Aorta (tissue), 5 donors: ENCODE measurements at regions not wholly inside any gene's neighbourhood (a gene's known extent, or its start where the extent isn't known, plus 50 kb on each side); places are given as distances from the start of the nearest gene placed in this dataset.
"Not testable (repeated sequence)": the region's sequence is repeated elsewhere in the genome, so short reads cannot be mapped to it uniquely, and the experiment has no call there.

Experiments used
- ATAC-seq: fragments of 200-7000 bp; cut with Tn5 transposase; one replicate; pipeline ENCODE4 v1.9.1; 2022; ENCODE audit warnings: moderate library complexity; ENCODE audit not compliant: low FRiP score
- DNase-seq, 2 donors: peaks; one replicate each; pipeline ENCODE4 v3.0.0-alpha.2; 2020
- H3K27ac ChIP-seq, 2 donors: one replicate each; pipeline ENCODE4 v1.5.1; 2013; ENCODE audit warnings: low read length in 2 of 2, mild to moderate bottlenecking in 2 of 2, moderate library complexity in 2 of 2, control low read depth in 1 of 2, inconsistent platforms in 1 of 2, low read depth in 1 of 2
- H3K27me3 ChIP-seq, 2 donors: one replicate each; pipeline ENCODE4 v1.6.1; 2013; ENCODE audit warnings: control low read depth in 1 of 2, low read length in 1 of 2, mild to moderate bottlenecking in 1 of 2, moderate library complexity in 1 of 2; ENCODE audit not compliant: insufficient read depth in 2 of 2, control insufficient read depth in 1 of 2
- H3K36me3 ChIP-seq, 2 donors: one replicate each; pipeline ENCODE4 v1.6.1; 2013; ENCODE audit warnings: control low read depth in 1 of 2, low read length in 1 of 2, mild to moderate bottlenecking in 1 of 2; ENCODE audit not compliant: insufficient read depth in 2 of 2, control insufficient read depth in 1 of 2
- H3K4me1 ChIP-seq, 2 donors: one replicate each; pipeline ENCODE4 v1.6.1; 2013; ENCODE audit warnings: low read length in 2 of 2, control low read depth in 1 of 2, mild to moderate bottlenecking in 1 of 2, moderate library complexity in 1 of 2; ENCODE audit not compliant: insufficient read depth in 2 of 2, control insufficient read depth in 1 of 2
- H3K4me3 ChIP-seq, 2 donors: one replicate each; pipeline ENCODE4 v1.5.1; 2013; ENCODE audit warnings: low read length in 2 of 2, control low read depth in 1 of 2, mild to moderate bottlenecking in 1 of 2
- H3K9me3 ChIP-seq: one replicate; pipeline ENCODE4 v1.6.1; 2013; ENCODE audit warnings: mild to moderate bottlenecking, low read length; ENCODE audit not compliant: control insufficient read depth
- WGBS, 2 donors: extraction: QIAGEN DNeasy Blood & Tissue Kit; methylation state at CpG; one replicate each; pipeline ENCODE4 v1.1.7; 2013; 5-methylcytosine and 5-hydroxymethylcytosine counted together
- intact Hi-C, 2 donors: fragments of 100-400 bp; cut with DNase I; formaldehyde crosslinking; loops; one replicate each; pipeline versions ENCODE4 v1.14.2 to v1.15.0; 2022
- donor health status: healthy with polysubstance abuse.
- donor health status: Bipolar disorder and iron deficiency.
- donor health status: DM: no; HTN: no; CAD: no.
- donor health status: DM: no; HTN: no; CAD: no.
- donor health status: DM: yes; HTN: yes; CAD: no.

GRCh38 chr1:47592296-47593012 lies 154.6 kb downstream of the FOXD2 start:
- ATAC-seq = no peak
- no peaks in the 10 kb centered on the region for H3K9me3 ChIP-seq
- H3K4me1 ChIP-seq = no peaks in the 10 kb centered on the region
- H3K27me3 ChIP-seq = no peaks in the 10 kb centered on the region
- H3K27ac ChIP-seq = no peak overlapping the region
- no peaks in the 10 kb centered on the region for H3K36me3 ChIP-seq
- intact Hi-C loops = no loop called here
- DNase-seq = no peak
- WGBS, 2 donors = 95 to 96% methylated on average over 15 of the region's 15 CpGs
- H3K4me3 ChIP-seq = no peak overlapping the region

DNA sequence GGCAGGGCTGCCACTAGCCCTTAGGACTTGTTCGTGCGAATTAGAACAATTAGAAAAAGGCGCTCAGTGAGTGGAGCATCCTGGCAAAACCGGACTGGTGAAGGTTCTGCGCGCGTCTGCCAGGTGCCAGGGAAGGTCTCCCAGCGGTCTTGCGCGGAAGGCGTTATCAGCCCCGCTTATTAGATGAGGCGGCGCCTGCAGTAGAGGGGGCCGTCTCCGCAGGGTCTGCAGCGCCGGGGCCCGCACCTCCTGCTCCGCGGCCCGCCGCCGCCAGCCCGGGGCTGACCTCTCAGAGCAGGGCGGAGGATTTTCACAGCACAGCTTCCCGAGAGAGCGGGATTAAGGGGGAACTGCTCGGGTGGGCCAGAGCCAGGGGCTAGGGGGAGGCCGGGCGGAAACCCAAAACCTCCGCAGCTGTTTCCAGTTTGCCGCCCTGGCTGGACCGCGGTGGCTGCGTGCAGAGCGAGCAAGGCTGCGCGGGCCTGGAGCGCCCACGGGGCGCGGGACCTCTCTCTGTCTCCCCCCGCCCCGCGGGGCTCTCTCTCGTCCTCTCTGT lies 155.2 kb downstream of the FOXD2 start:
- DNase-seq (no peak), ATAC-seq (no peak)
- Histone ChIP-seq H3K36me3 (no peaks in the 10 kb centered on the region), H3K27ac (no peak overlapping the region), H3K4me3 (no peak overlapping the region), H3K4me1 (no peaks in the 10 kb centered on the region), H3K27me3 (no peaks in the 10 kb centered on the region), H3K9me3 (no peaks in the 10 kb centered on the region)
- intact Hi-C loops = no loop called here
- WGBS, 2 donors = 28 to 32% methylated on average over 40 to 47 of the region's 47 CpGs

DNA sequence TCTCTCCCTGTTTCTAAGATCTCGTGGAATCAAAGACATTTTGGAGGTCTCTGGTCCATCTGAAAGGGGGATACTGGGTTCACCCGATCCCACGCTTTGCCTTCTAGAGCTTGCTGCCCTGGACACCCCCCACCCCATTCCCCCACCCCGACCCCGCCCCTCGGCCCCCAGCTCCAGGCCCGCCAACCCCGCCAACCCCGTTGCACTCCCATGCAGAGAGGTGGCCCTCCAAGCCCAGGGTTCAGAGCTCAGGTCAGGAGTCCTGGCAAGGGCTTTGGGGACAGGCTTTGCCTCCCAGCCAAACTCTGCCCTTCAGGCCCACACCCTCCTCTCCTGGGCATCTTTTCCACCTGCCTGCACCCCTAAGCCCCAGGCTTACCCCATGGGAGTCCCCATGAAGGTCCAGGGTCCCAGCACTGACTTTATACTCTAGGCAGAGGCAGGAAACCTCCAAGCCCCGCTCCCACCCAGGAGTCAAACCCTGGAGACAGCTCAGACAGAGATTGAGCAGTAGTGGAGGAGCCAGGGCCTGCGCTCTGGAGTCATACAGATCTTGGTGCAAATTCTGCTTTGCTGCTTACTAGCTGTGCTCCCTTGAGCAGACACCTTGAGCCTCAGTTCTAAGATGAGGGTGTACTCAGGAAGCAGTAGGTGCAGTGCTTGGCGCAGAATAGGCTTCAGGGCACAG lies 155.9 kb downstream of the FOXD2 start:
- Histone ChIP-seq H3K4me3 (no peak overlapping the region), H3K36me3 (no peaks in the 10 kb centered on the region), H3K27me3 (no peaks in the 10 kb centered on the region), H3K9me3 (peaks cover 2% of the 10 kb centered on the region), H3K4me1 (no peaks in the 10 kb centered on the region), H3K27ac (no peak overlapping the region)
- no peak for ATAC-seq
- WGBS, 2 donors = 63 to 71% methylated on average over 12 of the region's 12 CpGs
- intact Hi-C loops = no loop called here
- DNase-seq = no peak

GRCh38 chr1:47594627-47595026 lies 156.8 kb downstream of the FOXD2 start:
- H3K27ac ChIP-seq = no peak overlapping the region
- 96 to 98% methylated on average over 4 of the region's 4 CpGs for WGBS, 2 donors
- no peaks in the 10 kb centered on the region for H3K4me1 ChIP-seq
- DNase-seq (no peak), ATAC-seq (no peak)
- intact Hi-C loops = no loop called here
- H3K36me3 ChIP-seq = no peaks in the 10 kb centered on the region
- H3K4me3 ChIP-seq = no peak overlapping the region
- no peaks in the 10 kb centered on the region for H3K27me3 ChIP-seq
- peaks cover 2% of the 10 kb centered on the region for H3K9me3 ChIP-seq

GRCh38 chr1:47596328-47596727 lies 158.5 kb downstream of the FOXD2 start:
- Histone ChIP-seq H3K4me3 (no peak overlapping the region), H3K36me3 (no peaks in the 10 kb centered on the region), H3K9me3 (peaks cover 2% of the 10 kb centered on the region), H3K4me1 (no peaks in the 10 kb centered on the region), H3K27ac (no peak overlapping the region), H3K27me3 (no peaks in the 10 kb centered on the region)
- DNase-seq (no peak), ATAC-seq (no peak)
- 93 to 98% methylated on average over 3 of the region's 3 CpGs for WGBS, 2 donors
- intact Hi-C loops = no loop called here

DNA sequence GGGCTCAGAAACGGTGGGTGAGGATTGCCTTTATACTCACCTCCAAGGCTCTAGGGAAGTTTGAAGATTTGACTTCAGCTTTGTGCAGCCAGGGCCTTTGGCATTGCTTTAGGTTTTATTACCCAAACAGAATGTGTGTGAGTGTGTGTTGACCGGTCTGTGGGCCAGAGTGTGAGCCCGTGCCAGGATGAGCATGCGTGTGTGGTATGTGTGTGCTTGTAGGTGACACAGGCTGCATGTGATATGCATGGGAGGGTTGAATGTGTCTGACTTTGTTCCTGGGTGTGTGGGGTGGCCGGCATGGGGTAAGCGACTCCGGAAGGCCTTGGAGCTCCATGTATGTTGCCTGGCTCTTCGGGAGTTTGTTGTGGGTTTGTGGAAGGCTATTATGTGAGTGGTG lies 160.5 kb downstream of the FOXD2 start:
- Histone ChIP-seq H3K9me3 (peaks cover 4% of the 10 kb centered on the region), H3K27me3 (no peaks in the 10 kb centered on the region), H3K4me1 (no peaks in the 10 kb centered on the region), H3K4me3 (no peak overlapping the region), H3K36me3 (no peaks in the 10 kb centered on the region), H3K27ac (no peak overlapping the region)
- 61 to 66% methylated on average over 8 of the region's 8 CpGs for WGBS, 2 donors
- ATAC-seq = no peak
- intact Hi-C loops = no loop called here
- no peak for DNase-seq

GRCh38 chr1:47599777-47600176 lies 161.9 kb downstream of the FOXD2 start:
- H3K36me3 ChIP-seq = no peaks in the 10 kb centered on the region
- H3K4me3 ChIP-seq = no peak overlapping the region
- no peak for ATAC-seq
- H3K4me1 ChIP-seq = no peaks in the 10 kb centered on the region
- WGBS, 2 donors = 97 to 98% methylated on average over 3 of the region's 3 CpGs
- H3K27ac ChIP-seq = no peak overlapping the region
- DNase-seq = no peak
- peaks cover 4% of the 10 kb centered on the region for H3K9me3 ChIP-seq
- H3K27me3 ChIP-seq = no peaks in the 10 kb centered on the region
- intact Hi-C loops = no loop called here

GRCh38 chr1:47602491-47602890 lies 164.6 kb downstream of the FOXD2 start:
- H3K36me3 ChIP-seq, DNase-seq, ATAC-seq, H3K9me3 ChIP-seq, H3K4me3 ChIP-seq, H3K4me1 ChIP-seq, intact Hi-C loops, H3K27me3 ChIP-seq, H3K27ac ChIP-seq: not testable (repeated sequence)
- 92 to 93% methylated on average over 11 of the region's 11 CpGs for WGBS, 2 donors

GRCh38 chr1:47604869-47605268 lies 167.0 kb downstream of the FOXD2 start:
- H3K4me3 ChIP-seq, intact Hi-C loops, H3K9me3 ChIP-seq, DNase-seq, H3K36me3 ChIP-seq, ATAC-seq, H3K27ac ChIP-seq, H3K27me3 ChIP-seq, H3K4me1 ChIP-seq: not testable (repeated sequence)
- 94 to 100% methylated on average over 1 of the region's 1 CpG for WGBS, 2 donors
